Stimulated activated naive CD4-positive, alpha-beta T cell treated with Interleukin-2 at 50 U/mL for 16 hours (primary cell): ENCODE measurements at regions not wholly inside any gene's neighbourhood (a gene's known extent, or its start where the extent isn't known, plus 50 kb on each side); places are given as distances from the start of the nearest gene placed in this dataset.
"Not testable (repeated sequence)": the region's sequence is repeated elsewhere in the genome, so short reads cannot be mapped to it uniquely, and the experiment has no call there.

ENCODE experiments used
- DNase-seq: peaks from one replicate; lab custom pipeline; 2025; lab: John Stamatoyannopoulos, UW

DNA sequence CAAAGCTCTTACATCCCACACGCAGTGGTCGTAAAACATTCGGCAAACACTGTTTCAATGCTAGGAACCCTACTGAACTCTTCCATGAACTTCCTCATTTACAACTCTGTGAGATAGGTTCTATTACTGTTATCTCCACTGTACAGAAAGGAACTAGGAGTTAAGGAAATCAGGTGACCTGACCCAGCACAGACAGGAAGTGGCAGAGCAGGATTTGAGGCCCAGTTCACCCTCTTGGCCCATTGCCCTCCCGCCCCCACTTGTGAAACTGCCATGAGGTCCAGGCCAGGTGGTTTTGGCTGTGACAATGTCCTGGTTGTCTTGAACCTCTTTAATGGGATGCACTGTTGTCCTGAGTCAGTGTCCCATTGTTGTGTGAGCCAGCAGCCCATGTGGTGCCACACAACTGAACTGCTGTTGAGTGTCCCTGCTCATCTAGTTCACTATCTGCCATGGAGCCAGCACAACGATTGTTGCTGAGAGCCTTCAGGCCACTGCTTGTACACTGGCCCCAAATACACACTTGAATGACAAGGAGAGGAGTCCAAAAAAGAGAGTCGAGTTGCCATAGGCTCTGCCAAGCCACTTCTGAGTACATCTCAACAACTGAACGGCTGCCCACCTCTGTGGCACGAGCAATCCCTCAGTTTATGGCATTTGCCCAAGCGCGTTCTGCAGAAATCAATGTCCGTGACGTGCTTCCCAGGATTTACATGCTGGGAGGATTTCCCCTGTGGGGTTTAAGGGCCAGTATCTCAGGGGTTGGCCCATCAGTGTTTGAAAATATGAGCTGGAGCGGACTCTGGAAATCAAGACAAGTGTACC lies 484.6 kb downstream of the TSHZ3 start:
- no peak for DNase-seq

GRCh38 chr19:30862876-30863275 lies 486.4 kb downstream of the TSHZ3 start:
- DNase-seq: no peak

DNA sequence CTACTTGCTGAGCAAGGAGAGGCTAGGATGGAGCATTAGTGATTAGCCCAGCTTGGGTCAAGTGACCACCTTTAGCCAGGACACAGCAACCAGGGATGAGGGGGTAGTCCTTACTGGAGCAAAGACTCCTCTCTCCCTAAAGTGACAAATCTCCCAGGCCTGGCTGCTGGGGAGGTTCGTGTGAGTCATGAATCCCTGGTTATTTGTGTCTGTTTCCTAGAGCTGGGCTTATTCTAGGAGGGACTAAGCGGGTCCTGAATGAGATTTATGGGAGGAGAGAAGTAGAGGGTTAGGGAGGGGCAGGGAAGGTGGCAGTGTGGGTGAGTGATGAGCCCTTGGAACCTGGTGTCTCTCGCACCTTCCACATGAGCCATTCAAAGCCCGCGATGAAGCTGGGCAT lies 487.3 kb downstream of the TSHZ3 start:
- DNase-seq: no peak

- DNase-seq: no peak
These were observed 485.8 kb downstream of the ZNF536 start for GRCh38 chr19:30857966-30858490.

DNA sequence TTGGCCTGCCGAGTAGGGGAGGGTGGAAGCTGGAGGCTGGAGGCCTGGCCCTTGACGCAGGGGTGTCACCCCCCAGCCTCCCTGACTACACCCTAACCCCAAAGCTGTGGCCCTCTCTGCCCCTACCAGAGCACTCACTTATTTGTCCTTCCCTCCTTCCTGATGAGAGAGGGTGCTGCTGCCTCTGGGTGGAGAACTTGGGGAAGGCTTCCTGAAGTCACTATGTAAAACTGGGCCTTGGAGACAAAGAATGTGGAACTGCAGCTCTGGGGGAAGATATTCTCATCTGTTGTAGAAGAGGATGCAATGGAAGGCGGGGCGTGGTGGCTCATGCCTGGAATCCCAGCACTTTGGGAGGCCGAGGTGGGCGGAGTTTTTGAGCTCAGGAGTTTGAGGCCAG lies 485.2 kb downstream of the ZNF536 start:
- no peak for DNase-seq

- no peak for DNase-seq
These were observed 484.6 kb downstream of the ZNF536 start for GRCh38 chr19:30856786-30857185.

DNA sequence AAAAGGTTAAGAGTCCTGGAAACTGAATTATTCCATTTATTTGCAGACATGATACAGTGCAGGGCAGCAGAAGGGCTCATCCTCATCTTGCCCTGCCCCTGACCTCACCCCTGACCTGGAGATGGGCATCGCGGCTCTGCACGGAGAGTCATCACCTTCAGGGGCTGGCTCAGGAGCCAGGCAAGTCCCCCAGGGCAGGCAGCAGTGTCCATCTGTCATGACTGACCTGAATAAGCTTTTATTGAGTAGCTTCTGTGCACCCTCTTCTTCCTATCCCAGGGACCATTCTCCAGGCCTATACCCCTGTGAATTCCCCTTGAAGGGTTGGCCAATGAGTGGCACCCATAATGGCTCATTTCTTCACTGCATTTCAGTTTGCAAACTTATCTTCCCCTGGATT lies 484.2 kb downstream of the ZNF536 start:
- DNase-seq: no peak

DNA sequence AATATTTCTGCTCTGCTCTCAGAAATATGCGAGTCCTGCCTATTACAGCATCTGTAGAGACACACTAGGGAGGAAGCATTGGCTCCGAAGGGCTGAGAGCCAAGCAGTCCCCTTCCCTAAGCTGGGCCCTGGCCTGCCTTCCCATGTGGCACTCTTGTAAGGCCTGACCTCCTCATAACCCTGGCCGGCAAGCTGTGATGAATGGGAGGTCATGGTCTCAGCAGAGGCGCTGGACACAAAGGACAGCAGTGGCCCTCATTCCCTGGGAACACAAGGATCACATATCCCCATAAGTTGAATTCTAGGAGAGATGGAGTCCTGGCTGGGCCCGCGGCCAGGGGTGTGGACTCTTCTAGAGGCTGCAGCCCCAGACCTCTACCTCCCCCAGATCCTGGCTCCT lies 483.3 kb downstream of the ZNF536 start:
- DNase-seq: no peak

DNA sequence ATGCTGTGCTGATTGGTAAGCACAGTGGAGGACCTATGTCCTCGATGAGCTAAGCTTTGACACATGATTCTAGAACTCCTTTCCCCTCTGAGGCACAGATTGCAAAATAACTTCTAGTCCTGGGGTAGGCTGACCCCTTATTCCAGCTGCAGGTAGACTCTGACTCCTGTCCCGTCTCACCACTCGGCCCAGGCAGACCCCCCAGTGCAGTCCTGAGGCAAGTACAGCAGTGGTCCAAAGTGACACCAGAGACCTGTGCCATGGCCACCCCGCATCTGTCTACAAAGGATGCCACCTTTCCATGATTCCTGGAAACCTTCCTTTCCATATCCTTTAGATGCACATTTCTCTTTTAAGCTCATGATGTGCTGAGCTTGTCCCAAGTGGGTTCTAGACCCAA lies 482.5 kb downstream of the ZNF536 start:
- DNase-seq: no peak

- no peak for DNase-seq
These were observed 482.0 kb downstream of the ZNF536 start for GRCh38 chr19:30854207-30854606.

DNA sequence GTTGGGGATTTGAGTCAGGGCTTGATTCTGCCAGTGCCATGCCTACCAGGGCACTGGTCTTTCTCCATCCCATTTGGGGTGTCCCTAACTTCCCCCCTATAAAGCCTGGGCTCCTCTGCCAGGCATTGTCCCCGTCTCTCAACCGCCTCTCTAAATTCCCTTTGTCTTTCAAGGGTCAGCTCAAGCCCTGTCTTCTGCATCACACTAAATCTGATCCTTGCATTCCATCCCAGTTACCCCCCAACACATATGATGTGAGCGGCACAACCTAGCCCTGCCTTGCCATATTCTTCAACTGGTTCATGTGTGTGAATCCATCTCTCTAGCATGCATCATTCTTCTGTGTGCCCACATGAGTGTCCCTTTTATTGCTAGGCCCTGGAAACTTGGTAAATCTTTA lies 480.9 kb downstream of the ZNF536 start:
- DNase-seq: no peak

DNA sequence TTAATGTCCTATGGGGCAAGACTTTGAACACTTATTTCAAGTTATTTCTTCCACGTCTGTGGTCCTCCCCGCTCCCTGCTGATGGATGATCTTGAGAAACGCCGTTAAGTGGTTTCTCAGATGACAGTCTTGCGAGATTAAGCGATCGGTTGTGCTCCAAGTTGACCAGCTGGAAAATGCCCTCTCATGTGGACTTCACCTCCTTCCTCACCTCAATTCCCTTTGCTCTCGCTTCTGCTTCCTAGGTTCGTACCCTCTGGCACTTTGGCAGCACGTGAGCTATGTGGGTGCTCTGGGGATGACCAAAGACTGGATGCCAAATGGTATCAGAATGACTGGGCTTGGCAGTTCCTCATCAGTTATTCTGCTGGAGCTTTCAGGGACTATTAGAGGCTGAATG lies 480.0 kb downstream of the ZNF536 start:
- no peak for DNase-seq

GRCh38 chr19:30851646-30852045 lies 479.5 kb downstream of the ZNF536 start:
- no peak for DNase-seq

DNA sequence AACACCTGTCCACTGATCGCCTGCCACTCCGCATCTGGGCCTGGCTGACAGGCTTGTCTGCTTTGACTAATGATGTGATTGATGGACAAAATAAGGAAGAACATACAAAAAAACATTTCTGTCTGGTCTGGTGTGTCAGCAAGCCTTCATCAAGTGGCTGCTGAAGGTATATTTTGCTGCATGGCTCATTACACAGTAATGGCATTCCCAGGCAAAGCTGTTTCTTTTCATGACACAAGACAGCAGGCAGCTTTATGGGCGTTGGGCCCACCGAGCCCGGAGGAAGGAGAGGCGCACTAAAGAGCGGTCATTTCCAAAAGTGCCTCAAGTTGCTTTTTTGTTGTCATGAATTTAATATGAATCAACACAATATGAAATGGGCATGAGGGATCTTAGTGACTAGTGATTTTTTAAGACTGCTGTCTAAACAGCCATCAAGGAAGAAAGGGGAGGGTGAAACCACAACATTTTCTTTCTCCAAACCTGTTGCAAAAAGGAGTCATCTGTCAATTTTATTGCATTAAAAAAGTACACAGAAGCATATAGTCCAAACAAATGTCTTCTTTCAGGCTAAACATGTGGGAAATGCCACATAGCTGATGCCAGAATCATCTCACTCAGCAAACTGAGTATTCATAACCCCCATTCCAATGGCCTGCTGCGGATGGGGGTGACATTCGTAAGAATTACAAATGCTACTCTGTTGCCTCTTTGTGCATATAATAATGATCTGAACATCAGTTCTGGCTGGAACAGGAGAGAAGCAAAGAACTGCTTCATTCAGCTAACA lies 476.6 kb downstream of the ZNF536 start:
- no peak for DNase-seq

- DNase-seq: no peak
These were observed 473.9 kb downstream of the ZNF536 start for GRCh38 chr19:30846102-30846501.

DNA sequence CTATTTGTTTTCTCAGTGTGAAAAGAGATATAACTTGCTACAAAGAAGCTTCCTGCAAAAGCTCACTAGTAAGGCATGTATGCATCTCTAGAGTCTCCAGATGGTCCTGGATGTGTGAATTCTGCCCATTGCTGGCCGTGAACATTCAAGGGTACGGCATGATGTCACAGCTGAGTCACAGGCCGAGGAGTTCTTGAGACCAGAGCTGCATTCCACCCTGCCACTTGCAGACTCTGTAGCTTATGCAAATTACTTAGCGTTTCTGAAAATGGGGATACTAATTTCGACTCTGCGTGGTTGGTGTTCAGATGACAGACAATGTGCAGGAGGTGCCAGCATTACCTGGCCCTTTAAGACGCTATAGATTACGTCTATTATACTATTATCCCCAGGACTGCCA lies 470.7 kb downstream of the ZNF536 start:
- no peak for DNase-seq

GRCh38 chr19:30841934-30842333 lies 469.8 kb downstream of the ZNF536 start:
- no peak for DNase-seq

DNA sequence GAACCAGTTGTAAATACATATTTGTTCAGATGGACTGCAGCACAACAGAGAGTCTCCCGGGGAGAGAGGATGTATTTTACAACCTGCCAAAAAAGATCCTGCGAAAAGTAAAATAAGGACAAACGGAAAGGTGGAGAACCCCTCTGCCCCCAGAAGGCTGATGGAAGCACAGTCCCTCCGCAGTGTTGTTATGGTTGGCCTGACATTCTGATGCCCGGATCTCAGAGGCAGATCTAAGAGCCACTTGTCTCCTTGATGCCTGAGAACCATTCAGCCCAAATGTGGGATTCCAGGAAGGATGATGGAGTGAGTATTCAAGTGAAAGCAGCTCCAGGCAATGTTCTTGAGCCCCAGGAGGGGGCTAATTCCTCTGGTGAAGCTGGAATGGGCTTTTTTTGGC lies 458.7 kb downstream of the ZNF536 start:
- no peak for DNase-seq

DNA sequence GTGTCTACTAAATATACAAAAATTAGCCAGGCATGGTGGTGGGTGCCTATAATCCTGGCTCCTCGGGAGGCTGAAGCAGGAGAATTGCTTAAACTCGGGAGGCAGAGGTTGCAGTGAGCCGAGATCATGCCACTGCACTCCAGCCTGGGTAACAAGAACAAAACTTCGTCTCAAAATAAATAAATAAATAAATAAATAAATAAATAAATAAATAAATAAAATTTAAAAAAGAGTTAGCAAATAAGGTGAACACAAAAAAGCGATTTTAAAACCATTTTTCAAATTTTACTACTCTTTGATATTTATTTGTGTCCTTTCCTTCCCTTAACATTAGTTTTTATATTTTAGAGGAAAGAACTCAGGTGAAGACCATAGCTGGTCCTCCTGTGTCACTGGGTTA lies 453.3 kb downstream of the ZNF536 start:
- not testable (repeated sequence) for DNase-seq

DNA sequence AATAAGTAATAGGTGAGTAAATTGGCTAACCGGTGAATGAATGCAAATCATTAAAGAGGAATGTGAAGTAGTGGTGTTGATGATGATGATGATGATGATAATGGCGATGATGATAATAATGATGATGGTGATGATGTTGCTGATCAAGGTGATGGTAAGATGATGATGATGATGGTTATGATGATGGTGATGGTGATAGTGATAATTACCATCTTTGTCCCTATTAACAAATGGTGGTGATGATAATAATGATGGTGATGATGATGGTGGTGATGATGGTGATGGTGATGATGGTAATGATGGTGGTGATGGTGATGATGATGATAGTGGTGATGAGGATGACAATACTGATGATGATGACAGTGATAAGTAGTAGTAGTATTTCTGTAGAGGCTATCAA lies 452.6 kb downstream of the ZNF536 start:
- no peak for DNase-seq

- DNase-seq: no peak
These were observed 445.9 kb downstream of the ZNF536 start for GRCh38 chr19:30817965-30818567.

DNA sequence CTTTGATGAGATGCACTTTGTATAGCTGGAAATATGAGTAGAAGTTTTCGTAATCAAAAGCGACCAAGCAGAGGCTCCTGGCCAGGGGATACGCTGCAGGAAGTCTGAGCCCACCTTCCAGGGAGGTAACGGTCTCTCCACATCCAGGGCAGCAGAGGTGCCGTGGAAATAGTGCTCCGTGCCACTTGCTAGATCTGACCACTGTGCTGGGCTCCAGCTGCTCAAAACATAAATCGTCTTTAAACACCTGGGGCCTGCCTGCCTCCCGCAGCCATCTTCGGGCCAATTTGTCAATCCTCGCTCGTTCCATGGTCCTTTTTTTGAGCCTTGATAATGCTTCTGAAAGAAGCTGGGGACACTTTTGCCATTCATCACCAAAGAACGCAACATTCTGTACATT lies 445.0 kb downstream of the ZNF536 start:
- DNase-seq: no peak
